ENCODE measurements at regions not wholly inside any gene's neighbourhood (a gene's known extent, or its start where the extent isn't known, plus 50 kb on each side); places are given as distances from the start of the nearest gene placed in this dataset.
"Not testable (repeated sequence)": the region's sequence is repeated elsewhere in the genome, so short reads cannot be mapped to it uniquely, and the experiment has no call there.

- TF ChIP-seq, protein P1, sequence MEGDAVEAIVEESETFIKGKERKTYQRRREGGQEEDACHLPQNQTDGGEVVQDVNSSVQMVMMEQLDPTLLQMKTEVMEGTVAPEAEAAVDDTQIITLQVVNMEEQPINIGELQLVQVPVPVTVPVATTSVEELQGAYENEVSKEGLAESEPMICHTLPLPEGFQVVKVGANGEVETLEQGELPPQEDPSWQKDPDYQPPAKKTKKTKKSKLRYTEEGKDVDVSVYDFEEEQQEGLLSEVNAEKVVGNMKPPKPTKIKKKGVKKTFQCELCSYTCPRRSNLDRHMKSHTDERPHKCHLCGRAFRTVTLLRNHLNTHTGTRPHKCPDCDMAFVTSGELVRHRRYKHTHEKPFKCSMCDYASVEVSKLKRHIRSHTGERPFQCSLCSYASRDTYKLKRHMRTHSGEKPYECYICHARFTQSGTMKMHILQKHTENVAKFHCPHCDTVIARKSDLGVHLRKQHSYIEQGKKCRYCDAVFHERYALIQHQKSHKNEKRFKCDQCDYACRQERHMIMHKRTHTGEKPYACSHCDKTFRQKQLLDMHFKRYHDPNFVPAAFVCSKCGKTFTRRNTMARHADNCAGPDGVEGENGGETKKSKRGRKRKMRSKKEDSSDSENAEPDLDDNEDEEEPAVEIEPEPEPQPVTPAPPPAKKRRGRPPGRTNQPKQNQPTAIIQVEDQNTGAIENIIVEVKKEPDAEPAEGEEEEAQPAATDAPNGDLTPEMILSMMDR (IDR thresholded peaks at IDR 0.05; ENCODE audit: low read depth, low read length), result not testable (repeated sequence)
- TF ChIP-seq POLR2A (IDR thresholded peaks at IDR 0.05; ENCODE audit: extremely low read depth, insufficient read length); MAX (IDR thresholded peaks at IDR 0.05; ENCODE audit: low read depth, low read length): not testable (repeated sequence)
Observed at GRCh38 chrX:25905728-25906127, 232.4 kb upstream of the MAGEB18 start.
